ENCODE measurements at regions not wholly inside any gene's neighbourhood (a gene's known extent, or its start where the extent isn't known, plus 50 kb on each side); places are given as distances from the start of the nearest gene placed in this dataset.

GRCh38 chr3:176262071-176262470, 935.2 kb downstream of the TBL1XR1 start:
- FAIRE-seq = no peak
- Histone ChIP-seq H3K4me3 (ENCODE audit: control insufficient read depth in 2 of 3, extremely low read depth in 1 of 3, insufficient read depth in 2 of 3, low read depth in 1 of 3, low read length in 3 of 3) (no peak overlapping the region), H3K4me2 (ENCODE audit: control insufficient read depth, extremely low read depth, insufficient read depth, low read depth, low read length) (no peak overlapping the region)

GRCh38 chr3:176247191-176247590, 950.1 kb downstream of the TBL1XR1 start:
- TF ChIP-seq CTCF (optimal IDR thresholded peaks at IDR 0.05 in 1 of 3, IDR thresholded peaks at IDR 0.05 in 1 of 3, conservative IDR thresholded peaks at IDR 0.05 in 1 of 3; ENCODE audit: extremely low read depth in 1 of 3, insufficient read depth in 2 of 3, low read length in 3 of 3) (no peak), EZH2 (IDR thresholded peaks at IDR 0.05; ENCODE audit: low read length) (no peak)
- Histone ChIP-seq H3K9ac (ENCODE audit: control insufficient read depth, extremely low read depth, insufficient read depth, low read length) (no peak overlapping the region), H3K79me2 (ENCODE audit: control insufficient read depth, insufficient read depth, low read length) (no peaks in the 10 kb centered on the region), H3K27ac (ENCODE audit: control insufficient read depth, insufficient read depth, low read length) (no peak overlapping the region), H3K4me3 (ENCODE audit: control insufficient read depth in 2 of 3, extremely low read depth in 1 of 3, insufficient read depth in 2 of 3, low read depth in 1 of 3, low read length in 3 of 3) (no peak overlapping the region), H3K9me1 (ENCODE audit: control insufficient read depth, extremely low read depth, insufficient read depth, low read length) (no peaks in the 10 kb centered on the region), H4K20me1 (ENCODE audit: control insufficient read depth, extremely low read depth, insufficient read depth, low read length) (no peaks in the 10 kb centered on the region), H3K4me1 (ENCODE audit: control insufficient read depth, extremely low read depth, insufficient read depth, low read length) (no peaks in the 10 kb centered on the region), H3K9me3 (ENCODE audit: control insufficient read depth, low read depth, low read length) (no peaks in the 10 kb centered on the region), H3K27me3 (ENCODE audit: control insufficient read depth, extremely low read depth, insufficient read depth, low read length) (no peaks in the 10 kb centered on the region), H3K4me2 (ENCODE audit: control insufficient read depth, extremely low read depth, insufficient read depth, low read depth, low read length) (no peak overlapping the region), H3K36me3 (ENCODE audit: control insufficient read depth in 2 of 2, extremely low read depth in 1 of 2, insufficient read depth in 2 of 2, low read length in 2 of 2) (no peaks in the 10 kb centered on the region), H2AFZ (ENCODE audit: control insufficient read depth, low read length) (no peak overlapping the region)
- dilution Hi-C loops (cut with MboI; ENCODE audit: extremely low pct_ligation_motif_present, low sequenced_read_pairs) = no loop called here
- FAIRE-seq (no peak), DNase-seq (ENCODE audit: low read depth, low spot score) (no peak)

More at GRCh38 chr3:176262071-176262470, 935.2 kb downstream of the TBL1XR1 start:
- no peak for DNase-seq (ENCODE audit: low read depth, low spot score)
- Histone ChIP-seq H3K36me3 (ENCODE audit: control insufficient read depth in 2 of 2, extremely low read depth in 1 of 2, insufficient read depth in 2 of 2, low read length in 2 of 2) (no peaks in the 10 kb centered on the region), H4K20me1 (ENCODE audit: control insufficient read depth, extremely low read depth, insufficient read depth, low read length) (no peaks in the 10 kb centered on the region), H3K9me3 (ENCODE audit: control insufficient read depth, low read depth, low read length) (no peaks in the 10 kb centered on the region), H3K4me1 (ENCODE audit: control insufficient read depth, extremely low read depth, insufficient read depth, low read length) (no peaks in the 10 kb centered on the region), H3K79me2 (ENCODE audit: control insufficient read depth, insufficient read depth, low read length) (no peaks in the 10 kb centered on the region), H3K9me1 (ENCODE audit: control insufficient read depth, extremely low read depth, insufficient read depth, low read length) (no peaks in the 10 kb centered on the region), H3K27me3 (ENCODE audit: control insufficient read depth, extremely low read depth, insufficient read depth, low read length) (no peaks in the 10 kb centered on the region), H3K27ac (ENCODE audit: control insufficient read depth, insufficient read depth, low read length) (no peak overlapping the region), H3K9ac (ENCODE audit: control insufficient read depth, extremely low read depth, insufficient read depth, low read length) (no peak overlapping the region), H2AFZ (ENCODE audit: control insufficient read depth, low read length) (no peak overlapping the region)
- dilution Hi-C loops (cut with MboI; ENCODE audit: extremely low pct_ligation_motif_present, low sequenced_read_pairs) = no loop called here
- TF ChIP-seq CTCF (optimal IDR thresholded peaks at IDR 0.05 in 1 of 3, IDR thresholded peaks at IDR 0.05 in 1 of 3, conservative IDR thresholded peaks at IDR 0.05 in 1 of 3; ENCODE audit: extremely low read depth in 1 of 3, insufficient read depth in 2 of 3, low read length in 3 of 3) (no peak), EZH2 (IDR thresholded peaks at IDR 0.05; ENCODE audit: low read length) (no peak)
